ENCODE measurements at regions not wholly inside any gene's neighbourhood (a gene's known extent, or its start where the extent isn't known, plus 50 kb on each side); places are given as distances from the start of the nearest gene placed in this dataset.

DNA sequence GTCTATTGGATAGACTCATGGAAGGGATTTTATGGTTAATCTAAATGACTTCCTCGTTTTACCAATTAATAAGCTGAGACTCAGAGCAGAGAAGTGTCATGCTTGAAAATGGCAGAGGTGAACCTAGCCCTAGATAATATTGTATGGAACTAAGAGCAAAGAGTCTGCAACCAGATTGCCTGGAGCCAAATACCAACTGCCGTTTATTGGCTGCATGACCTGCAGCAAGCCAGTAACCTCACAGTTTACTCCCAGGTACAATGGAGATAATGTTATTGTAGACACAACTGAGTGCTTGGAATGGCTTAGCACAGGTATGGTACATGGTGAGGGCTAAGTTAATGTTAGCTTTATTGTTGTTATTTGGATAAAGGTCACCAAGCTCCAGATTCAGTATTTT lies 84.6 kb upstream of the FAT3 start:
- no peak for DNase-seq (ENCODE audit: low spot score)
- Histone ChIP-seq H3K9me3 (ENCODE audit: severe bottlenecking) (no peaks in the 10 kb centered on the region), H3K4me3 (ENCODE audit: severe bottlenecking) (no peak overlapping the region), H3K27me3 (ENCODE audit: insufficient read depth, poor library complexity, severe bottlenecking) (no peaks in the 10 kb centered on the region), H3K27ac (ENCODE audit: poor library complexity, severe bottlenecking) (no peak overlapping the region), H3K36me3 (ENCODE audit: low read depth) (no peaks in the 10 kb centered on the region), H3K4me1 (ENCODE audit: insufficient read depth, poor library complexity, severe bottlenecking) (no peaks in the 10 kb centered on the region)
- TF ChIP-seq, protein P1, sequence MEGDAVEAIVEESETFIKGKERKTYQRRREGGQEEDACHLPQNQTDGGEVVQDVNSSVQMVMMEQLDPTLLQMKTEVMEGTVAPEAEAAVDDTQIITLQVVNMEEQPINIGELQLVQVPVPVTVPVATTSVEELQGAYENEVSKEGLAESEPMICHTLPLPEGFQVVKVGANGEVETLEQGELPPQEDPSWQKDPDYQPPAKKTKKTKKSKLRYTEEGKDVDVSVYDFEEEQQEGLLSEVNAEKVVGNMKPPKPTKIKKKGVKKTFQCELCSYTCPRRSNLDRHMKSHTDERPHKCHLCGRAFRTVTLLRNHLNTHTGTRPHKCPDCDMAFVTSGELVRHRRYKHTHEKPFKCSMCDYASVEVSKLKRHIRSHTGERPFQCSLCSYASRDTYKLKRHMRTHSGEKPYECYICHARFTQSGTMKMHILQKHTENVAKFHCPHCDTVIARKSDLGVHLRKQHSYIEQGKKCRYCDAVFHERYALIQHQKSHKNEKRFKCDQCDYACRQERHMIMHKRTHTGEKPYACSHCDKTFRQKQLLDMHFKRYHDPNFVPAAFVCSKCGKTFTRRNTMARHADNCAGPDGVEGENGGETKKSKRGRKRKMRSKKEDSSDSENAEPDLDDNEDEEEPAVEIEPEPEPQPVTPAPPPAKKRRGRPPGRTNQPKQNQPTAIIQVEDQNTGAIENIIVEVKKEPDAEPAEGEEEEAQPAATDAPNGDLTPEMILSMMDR (IDR thresholded peaks at IDR 0.05; ENCODE audit: poor library complexity, severe bottlenecking): no peak
- no peak for ATAC-seq (ENCODE audit: low read depth)

DNA sequence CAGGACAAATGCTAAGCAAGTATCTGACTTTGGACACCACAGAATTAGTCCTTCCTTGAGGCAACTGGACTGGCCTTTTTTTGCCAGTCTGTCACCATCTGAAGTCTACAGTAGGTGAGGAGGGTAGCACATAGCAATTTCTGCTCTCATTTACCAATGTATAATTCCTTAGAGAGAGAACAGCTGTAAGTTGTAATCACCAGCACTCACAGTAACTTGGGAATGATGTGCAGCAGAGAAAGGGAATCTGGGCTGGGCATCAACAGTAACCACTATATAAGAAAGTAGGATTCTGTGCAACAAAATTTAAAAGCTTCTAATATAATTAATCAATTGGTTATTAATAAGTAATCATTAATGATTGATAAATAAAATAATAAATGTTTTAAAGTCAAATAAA lies 86.3 kb upstream of the FAT3 start:
- H3K4me1 ChIP-seq (ENCODE audit: insufficient read depth, poor library complexity, severe bottlenecking): no peaks in the 10 kb centered on the region
- TF ChIP-seq, protein P1 (IDR thresholded peaks at IDR 0.05; ENCODE audit: poor library complexity, severe bottlenecking): no peak
- no peaks in the 10 kb centered on the region for H3K27me3 ChIP-seq (ENCODE audit: insufficient read depth, poor library complexity, severe bottlenecking)
- H3K27ac ChIP-seq (ENCODE audit: poor library complexity, severe bottlenecking): no peak overlapping the region
- H3K4me3 ChIP-seq (ENCODE audit: severe bottlenecking): no peak overlapping the region
- DNase-seq (ENCODE audit: low spot score): no peak
- no peaks in the 10 kb centered on the region for H3K36me3 ChIP-seq (ENCODE audit: low read depth)
- no peak for ATAC-seq (ENCODE audit: low read depth)
- H3K9me3 ChIP-seq (ENCODE audit: severe bottlenecking): no peaks in the 10 kb centered on the region

DNA sequence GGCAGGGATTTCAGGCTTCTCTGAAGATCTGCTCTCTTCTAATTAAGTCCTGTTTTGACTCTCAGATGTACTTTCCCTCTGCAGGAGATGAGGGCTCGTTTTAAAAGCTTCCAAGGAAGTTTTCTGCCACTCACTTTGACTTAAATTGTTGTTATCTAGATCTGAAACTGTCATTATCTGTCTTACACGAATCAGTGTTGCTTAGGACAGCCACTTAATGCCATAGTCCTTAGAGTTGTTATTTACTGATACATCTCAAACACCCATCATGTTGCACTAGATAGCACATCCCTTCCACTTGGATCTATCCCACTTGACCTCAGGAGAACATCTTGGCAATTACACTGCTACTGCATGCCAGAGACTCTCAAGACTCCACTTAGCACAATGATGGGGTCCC lies 86.9 kb upstream of the FAT3 start:
- no peaks in the 10 kb centered on the region for H3K9me3 ChIP-seq (ENCODE audit: severe bottlenecking)
- H3K36me3 ChIP-seq (ENCODE audit: low read depth): no peaks in the 10 kb centered on the region
- H3K27ac ChIP-seq (ENCODE audit: poor library complexity, severe bottlenecking): no peak overlapping the region
- no peak for DNase-seq (ENCODE audit: low spot score)
- no peaks in the 10 kb centered on the region for H3K4me1 ChIP-seq (ENCODE audit: insufficient read depth, poor library complexity, severe bottlenecking)
- no peak overlapping the region for H3K4me3 ChIP-seq (ENCODE audit: severe bottlenecking)
- TF ChIP-seq, protein P1 (IDR thresholded peaks at IDR 0.05; ENCODE audit: poor library complexity, severe bottlenecking): no peak
- H3K27me3 ChIP-seq (ENCODE audit: insufficient read depth, poor library complexity, severe bottlenecking): no peaks in the 10 kb centered on the region
- ATAC-seq (ENCODE audit: low read depth): no peak

DNA sequence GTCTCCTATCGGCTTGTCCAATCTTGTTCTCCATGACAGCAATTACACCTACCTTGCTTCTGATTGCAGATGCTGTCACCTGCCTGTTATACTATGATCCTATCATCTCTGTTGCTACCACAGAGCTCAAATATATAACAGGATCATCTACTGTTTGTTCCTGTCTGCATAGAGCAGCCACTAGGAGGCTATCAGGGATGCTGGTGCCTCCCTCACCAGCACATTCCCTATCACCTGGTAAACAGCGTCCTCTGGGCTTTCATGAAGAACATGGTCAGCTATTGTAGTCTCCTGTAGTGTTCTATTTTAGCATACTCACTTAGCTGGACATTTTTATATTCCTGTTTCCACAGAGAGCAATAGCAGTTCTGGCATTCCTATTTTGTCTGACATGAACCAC lies 87.8 kb upstream of the FAT3 start:
- H3K4me3 ChIP-seq (ENCODE audit: severe bottlenecking): no peak overlapping the region
- no peaks in the 10 kb centered on the region for H3K36me3 ChIP-seq (ENCODE audit: low read depth)
- H3K27me3 ChIP-seq (ENCODE audit: insufficient read depth, poor library complexity, severe bottlenecking): no peaks in the 10 kb centered on the region
- ATAC-seq (ENCODE audit: low read depth) (0 out of 3 replicates have a peak, but pooled peaks have one; percentile 33), DNase-seq (ENCODE audit: low spot score) (no peak)
- peaks cover 3% of the 10 kb centered on the region for H3K4me1 ChIP-seq (ENCODE audit: insufficient read depth, poor library complexity, severe bottlenecking)
- no peak overlapping the region for H3K27ac ChIP-seq (ENCODE audit: poor library complexity, severe bottlenecking)
- TF ChIP-seq, protein P1 (IDR thresholded peaks at IDR 0.05; ENCODE audit: poor library complexity, severe bottlenecking): peak; percentile 29
- no peaks in the 10 kb centered on the region for H3K9me3 ChIP-seq (ENCODE audit: severe bottlenecking)

DNA sequence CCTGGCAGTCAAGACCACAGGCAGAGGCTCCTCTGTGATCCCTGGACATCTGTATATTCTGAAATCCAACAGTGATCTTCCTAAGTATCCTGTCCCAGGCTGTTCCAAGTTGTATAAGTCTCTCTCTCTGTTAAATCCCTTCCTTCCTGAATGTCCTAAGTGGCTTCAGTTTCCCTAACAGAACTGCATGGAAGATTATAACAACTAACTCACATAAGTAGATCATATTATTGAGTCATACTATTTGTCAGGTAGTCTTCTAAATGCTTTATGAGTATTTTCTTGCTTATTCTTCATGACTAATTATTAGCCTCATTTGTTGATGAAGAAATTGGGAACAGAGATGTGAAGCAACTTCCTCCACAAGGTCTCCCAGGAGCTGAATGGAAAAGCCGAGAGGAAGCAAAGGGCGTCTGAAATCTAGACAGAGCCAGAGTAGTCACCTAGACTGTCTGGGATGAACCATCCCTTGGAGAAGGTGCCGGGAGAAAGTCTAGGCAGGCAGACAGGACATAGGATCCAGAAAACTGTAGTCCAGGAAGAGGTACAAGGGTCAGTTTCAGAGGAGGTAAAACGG lies 93.2 kb upstream of the FAT3 start:
- Histone ChIP-seq H3K27ac (ENCODE audit: poor library complexity, severe bottlenecking) (peak overlapping the region; percentile 98), H3K27me3 (ENCODE audit: insufficient read depth, poor library complexity, severe bottlenecking) (no peaks in the 10 kb centered on the region), H3K36me3 (ENCODE audit: low read depth) (no peaks in the 10 kb centered on the region), H3K4me3 (ENCODE audit: severe bottlenecking) (no peak overlapping the region), H3K9me3 (ENCODE audit: severe bottlenecking) (no peaks in the 10 kb centered on the region), H3K4me1 (ENCODE audit: insufficient read depth, poor library complexity, severe bottlenecking) (peaks cover 26% of the 10 kb centered on the region)
- TF ChIP-seq, protein P1 (IDR thresholded peaks at IDR 0.05; ENCODE audit: poor library complexity, severe bottlenecking): no peak
- DNase-seq (ENCODE audit: low spot score) (peak; percentile 69), ATAC-seq (ENCODE audit: low read depth) (peak; percentile 91)
